NB4 (cell line): ENCODE measurements at regions not wholly inside any gene's neighbourhood (a gene's known extent, or its start where the extent isn't known, plus 50 kb on each side); places are given as distances from the start of the nearest gene placed in this dataset.

Experiments used
- POLR2A ChIP-seq: IDR thresholded peaks from 2 replicates; pipeline ENCODE4 v1.6.1; 2011; ENCODE audit warnings: mild to moderate bottlenecking; ENCODE audit not compliant: insufficient read length; ENCODE audit errors: extremely low read depth
- TF ChIP-seq, protein P1 (sequence below): IDR thresholded peaks from one replicate; pipeline ENCODE4 v1.5.1; 2012; ENCODE audit warnings: low read depth, low read length
- TF ChIP-seq, protein P2 (sequence below): IDR thresholded peaks from 2 replicates; pipeline ENCODE4 v1.6.1; 2011; ENCODE audit warnings: low read depth, low read length

DNA sequence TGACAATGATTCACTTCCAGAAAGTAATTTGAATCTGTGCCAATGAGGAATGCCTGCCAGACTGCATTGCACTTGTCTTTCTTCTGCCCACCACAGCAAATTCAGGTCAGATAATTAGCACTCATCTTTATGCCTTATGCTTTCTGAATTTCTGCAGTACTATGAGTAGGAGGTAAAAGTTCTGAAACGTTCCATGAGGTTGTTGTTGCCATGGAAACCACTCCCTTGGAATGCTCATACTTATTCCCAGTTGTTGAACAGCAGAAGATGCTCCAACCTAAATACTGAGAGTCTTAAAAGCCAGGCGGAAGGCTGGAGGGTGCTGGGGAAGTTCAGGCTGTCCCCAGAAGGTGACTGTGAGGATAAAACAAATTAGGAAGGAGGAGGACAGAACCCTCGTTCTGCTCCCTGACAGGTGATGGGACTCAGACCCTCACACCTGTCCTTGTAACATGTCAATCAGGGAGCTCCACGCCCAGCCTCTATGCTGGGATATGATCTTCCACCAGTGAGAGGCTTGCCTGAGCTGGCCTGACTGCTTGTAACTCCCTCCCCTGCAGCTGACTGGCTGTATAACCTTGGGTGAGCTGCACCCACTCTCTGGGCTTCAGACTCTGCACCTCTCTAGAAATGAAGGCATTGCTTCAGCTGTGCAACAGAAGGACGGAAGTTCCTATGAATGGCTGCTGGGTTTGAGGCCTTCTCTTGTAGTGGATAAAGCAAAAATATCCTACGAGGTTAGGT, 554.3 kb upstream of the MGMT start:
- TF ChIP-seq, protein P1, sequence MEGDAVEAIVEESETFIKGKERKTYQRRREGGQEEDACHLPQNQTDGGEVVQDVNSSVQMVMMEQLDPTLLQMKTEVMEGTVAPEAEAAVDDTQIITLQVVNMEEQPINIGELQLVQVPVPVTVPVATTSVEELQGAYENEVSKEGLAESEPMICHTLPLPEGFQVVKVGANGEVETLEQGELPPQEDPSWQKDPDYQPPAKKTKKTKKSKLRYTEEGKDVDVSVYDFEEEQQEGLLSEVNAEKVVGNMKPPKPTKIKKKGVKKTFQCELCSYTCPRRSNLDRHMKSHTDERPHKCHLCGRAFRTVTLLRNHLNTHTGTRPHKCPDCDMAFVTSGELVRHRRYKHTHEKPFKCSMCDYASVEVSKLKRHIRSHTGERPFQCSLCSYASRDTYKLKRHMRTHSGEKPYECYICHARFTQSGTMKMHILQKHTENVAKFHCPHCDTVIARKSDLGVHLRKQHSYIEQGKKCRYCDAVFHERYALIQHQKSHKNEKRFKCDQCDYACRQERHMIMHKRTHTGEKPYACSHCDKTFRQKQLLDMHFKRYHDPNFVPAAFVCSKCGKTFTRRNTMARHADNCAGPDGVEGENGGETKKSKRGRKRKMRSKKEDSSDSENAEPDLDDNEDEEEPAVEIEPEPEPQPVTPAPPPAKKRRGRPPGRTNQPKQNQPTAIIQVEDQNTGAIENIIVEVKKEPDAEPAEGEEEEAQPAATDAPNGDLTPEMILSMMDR: no peak
- no peak for TF ChIP-seq POLR2A
- TF ChIP-seq, protein P2, sequence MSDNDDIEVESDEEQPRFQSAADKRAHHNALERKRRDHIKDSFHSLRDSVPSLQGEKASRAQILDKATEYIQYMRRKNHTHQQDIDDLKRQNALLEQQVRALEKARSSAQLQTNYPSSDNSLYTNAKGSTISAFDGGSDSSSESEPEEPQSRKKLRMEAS: no peak
